Superior temporal gyrus (tissue), 1 donor: ENCODE measurements at regions not wholly inside any gene's neighbourhood (a gene's known extent, or its start where the extent isn't known, plus 50 kb on each side); places are given as distances from the start of the nearest gene placed in this dataset.

Source experiments
- DNase-seq: peaks from one replicate; pipeline ENCODE4 v3.0.0-alpha.2; 2016; ENCODE audit errors: extremely low spot score

GRCh38 chr14:22478247-22478646 lies 110.8 kb downstream of the DAD1 start:
- DNase-seq, result no peak

- no peak for DNase-seq
These were observed 111.3 kb downstream of the DAD1 start for GRCh38 chr14:22477569-22478194.

GRCh38 chr14:22476887-22477286 lies 112.1 kb downstream of the DAD1 start:
- DNase-seq, result no peak

GRCh38 chr14:22476005-22476751 lies 112.8 kb downstream of the DAD1 start:
- no peak for DNase-seq

- DNase-seq, result no peak
These were observed 113.6 kb downstream of the DAD1 start for GRCh38 chr14:22475381-22475780.

- no peak for DNase-seq
These were observed 114.2 kb downstream of the DAD1 start for GRCh38 chr14:22474730-22475351.

GRCh38 chr14:22472935-22473854 lies 115.8 kb downstream of the DAD1 start:
- DNase-seq, result peak; percentile 82

GRCh38 chr14:22472466-22472865 lies 116.6 kb downstream of the DAD1 start:
- no peak for DNase-seq

GRCh38 chr14:22471545-22472121 lies 117.4 kb downstream of the DAD1 start:
- DNase-seq, result peak; percentile 57

GRCh38 chr14:22469538-22470303 lies 119.3 kb downstream of the DAD1 start:
- peak; percentile 83 for DNase-seq

GRCh38 chr14:22468830-22469229 lies 120.2 kb downstream of the DAD1 start:
- no peak for DNase-seq

- DNase-seq, result no peak
These were observed 122.5 kb downstream of the DAD1 start for GRCh38 chr14:22466491-22466890.

GRCh38 chr14:22465201-22465840 lies 123.7 kb downstream of the DAD1 start:
- DNase-seq, result no peak

GRCh38 chr14:22464422-22465142 lies 124.4 kb downstream of the DAD1 start:
- DNase-seq, result no peak

- DNase-seq, result no peak
These were observed 125.3 kb downstream of the DAD1 start for GRCh38 chr14:22463763-22464173.

- no peak for DNase-seq
These were observed 126.1 kb downstream of the DAD1 start for GRCh38 chr14:22462923-22463322.

- DNase-seq, result no peak
These were observed 128.4 kb downstream of the DAD1 start for GRCh38 chr14:22460461-22461195.

GRCh38 chr14:22458737-22459136 lies 130.3 kb downstream of the DAD1 start:
- no peak for DNase-seq
